HG02884 (cell line): ENCODE measurements at regions not wholly inside any gene's neighbourhood (a gene's known extent, or its start where the extent isn't known, plus 50 kb on each side); places are given as distances from the start of the nearest gene placed in this dataset.
"Not testable (repeated sequence)": the region's sequence is repeated elsewhere in the genome, so short reads cannot be mapped to it uniquely, and the experiment has no call there.

Experiments
- ATAC-seq: cut with Tn5 transposase; IDR thresholded peaks from one replicate; pipeline ENCODE4 v1.9.1; 2021; ENCODE audit warnings: mild to moderate bottlenecking, moderate library complexity; ENCODE audit not compliant: unreplicated experiment

GRCh38 chr3:152658977-152659720 is 175.8 kb upstream of the P2RY1 start:
- ATAC-seq = no peak

- ATAC-seq = no peak
Measured at GRCh38 chr3:152662157-152662556, 172.8 kb upstream of the P2RY1 start.

- ATAC-seq = no peak
Measured at GRCh38 chr3:152664766-152665165, 170.2 kb upstream of the P2RY1 start.

- ATAC-seq = no peak
Measured at GRCh38 chr3:152667267-152667666, 167.7 kb upstream of the P2RY1 start.

- ATAC-seq = no peak
Measured at GRCh38 chr3:152669560-152669959, 165.4 kb upstream of the P2RY1 start.

- ATAC-seq = no peak
Measured at GRCh38 chr3:152671446-152672319, 163.2 kb upstream of the P2RY1 start.

- no peak for ATAC-seq
Measured at GRCh38 chr3:152672320-152672649, 162.6 kb upstream of the P2RY1 start.

- ATAC-seq = no peak
Measured at GRCh38 chr3:152676810-152677379, 158.0 kb upstream of the P2RY1 start.

GRCh38 chr3:152677491-152677890 is 157.4 kb upstream of the P2RY1 start:
- ATAC-seq = no peak

GRCh38 chr3:152682477-152682876 is 152.5 kb upstream of the P2RY1 start:
- ATAC-seq = no peak

GRCh38 chr3:152683521-152683999 is 151.4 kb upstream of the P2RY1 start:
- ATAC-seq = no peak

GRCh38 chr3:152684279-152684678 is 150.7 kb upstream of the P2RY1 start:
- ATAC-seq = no peak

GRCh38 chr3:152688313-152688712 is 146.6 kb upstream of the P2RY1 start:
- no peak for ATAC-seq

- peak; percentile 50 for ATAC-seq
Measured at GRCh38 chr3:152692326-152692725, 142.6 kb upstream of the P2RY1 start.

- ATAC-seq = not testable (repeated sequence)
Measured at GRCh38 chr3:152693521-152694250, 141.2 kb upstream of the P2RY1 start.

GRCh38 chr3:152695840-152696239 is 139.1 kb upstream of the P2RY1 start:
- no peak for ATAC-seq

GRCh38 chr3:152696962-152697361 is 138.0 kb upstream of the P2RY1 start:
- ATAC-seq = no peak

- no peak for ATAC-seq
Measured at GRCh38 chr3:152703245-152703890, 131.6 kb upstream of the P2RY1 start.

- peak; percentile 56 for ATAC-seq
Measured at GRCh38 chr3:152706991-152707713, 127.8 kb upstream of the P2RY1 start.

- no peak for ATAC-seq
Measured at GRCh38 chr3:152709659-152710058, 125.3 kb upstream of the P2RY1 start.
